HCT116 (cell line): ENCODE measurements at regions not wholly inside any gene's neighbourhood (a gene's known extent, or its start where the extent isn't known, plus 50 kb on each side); places are given as distances from the start of the nearest gene placed in this dataset.

Source experiments
- ATAC-seq: fragments of 200-7000 bp; cut with Tn5 transposase; 2 replicates; pipeline ENCODE4 v1.9.1; 2020; ENCODE audit warnings: mild to moderate bottlenecking, moderate library complexity
- BruUV-seq: library from RNA; stranded (reverse); fragments of 400-500 nt; replicated peaks from 2 replicates; lab custom pipeline; 2021; lab: Mats Ljungman, UMichigan
- CTCF ChIA-PET: fragments of 300-600 bp; sonication (Branson Sonifier 250); formaldehyde crosslinking; loops from one replicate; lab custom pipeline; 2021; ENCODE audit warnings: antibody characterized with exemption; lab: Charles Lee
- POLR2A ChIA-PET: fragments of 300-600, 350-600 bp; sonication (Branson Sonifier 250); formaldehyde crosslinking; loops from one replicate; lab custom pipeline; 2021; ENCODE audit warnings: antibody characterized with exemption; lab: Charles Lee
- RAD21 ChIA-PET, 2 experiments: fragments of 300-600 bp; sonication (Branson Sonifier 250); formaldehyde crosslinking; loops; one replicate each; lab custom pipeline; 2023; ENCODE audit warnings: low total read pairs in 2 of 2; ENCODE audit not compliant: uncharacterized antibody in 2 of 2, unreplicated experiment in 2 of 2, low non-redundant PET in 1 of 2; lab: Charles Lee
- DNase-seq: peaks from one replicate; pipeline ENCODE4 v3.0.0-alpha.2; 2010; ENCODE audit warnings: low read depth, low spot score
- H2AFZ ChIP-seq: fragments of 200-600 bp; shearing (Covaris generic), sonication (generic); 2 replicates; pipeline ENCODE4 v1.6.1; 2017; ENCODE audit warnings: low read depth, mixed run types, mixed read lengths, antibody characterized with exemption, low read length; ENCODE audit not compliant: poor library complexity, severe bottlenecking
- H3K27ac ChIP-seq: 2 replicates; pipeline ENCODE4 v1.5.1; 2012; ENCODE audit warnings: low read depth, low read length
- H3K27me3 ChIP-seq: fragments of 200-600 bp; sonication (generic); 2 replicates; pipeline ENCODE4 v1.6.1; 2016; ENCODE audit warnings: mixed run types, low read length, mixed read lengths; ENCODE audit not compliant: insufficient read depth
- H3K36me3 ChIP-seq, 2 experiments: fragments of 200-500 bp in 1 of 2; fragments of 200-600 bp in 1 of 2; sonication (Bioruptor generic) in 1 of 2; sonication (generic) in 1 of 2; 2 replicates each; pipeline versions ENCODE4 v1.5.1 to v1.6.1; 2014 to 2016; ENCODE audit warnings: low read length in 2 of 2, inconsistent platforms in 1 of 2, mixed read lengths in 1 of 2, mixed run types in 1 of 2; ENCODE audit not compliant: insufficient read depth in 2 of 2, control insufficient read depth in 1 of 2
- H3K4me1 ChIP-seq, 2 experiments: fragments of 200-600 bp in 1 of 2; sonication (generic) in 1 of 2; 2 replicates each; pipeline versions ENCODE4 v1.5.1 to v1.6.1; 2012 to 2017; ENCODE audit warnings: low read length in 2 of 2, inconsistent platforms in 1 of 2, mild to moderate bottlenecking in 1 of 2, mixed read lengths in 1 of 2, mixed run types in 1 of 2, moderate library complexity in 1 of 2; ENCODE audit not compliant: insufficient read depth in 2 of 2, control insufficient read depth in 1 of 2
- H3K4me2 ChIP-seq: fragments of 200-600 bp; sonication (generic); 2 replicates; pipeline ENCODE4 v1.6.1; 2017; ENCODE audit warnings: mixed run types, low read length, mixed read lengths
- H3K4me3 ChIP-seq, 2 experiments: fragments of 200-600 bp in 1 of 2; sonication (generic) in 1 of 2; replicated peaks in 1 of 2; 2 replicates each; pipeline ENCODE4 v1.5.1; 2011 to 2016; ENCODE audit warnings: low read length in 2 of 2, control low read depth in 1 of 2, low read depth in 1 of 2, mild to moderate bottlenecking in 1 of 2, mixed read lengths in 1 of 2, mixed run types in 1 of 2
- H3K79me2 ChIP-seq: fragments of 200-600 bp; sonication (generic); 2 replicates; pipeline ENCODE4 v1.6.1; 2017; ENCODE audit warnings: mild to moderate bottlenecking, mixed run types, low read length, moderate library complexity, mixed read lengths; ENCODE audit not compliant: insufficient read depth
- H3K9ac ChIP-seq: fragments of 200-600 bp; sonication (generic); 2 replicates; pipeline ENCODE4 v1.6.1; 2016; ENCODE audit warnings: low read length, mixed read lengths
- H3K9me2 ChIP-seq: fragments of 200-600 bp; sonication (generic), shearing (Covaris generic); 2 replicates; pipeline ENCODE4 v1.6.1; 2017; ENCODE audit warnings: mixed run types, mild to moderate bottlenecking, moderate library complexity; ENCODE audit not compliant: insufficient read depth
- H3K9me3 ChIP-seq, 2 experiments: fragments of 200-500 bp in 1 of 2; fragments of 200-600 bp in 1 of 2; sonication (Bioruptor generic) in 1 of 2; sonication (generic) in 1 of 2; 2 replicates each; pipeline ENCODE4 v1.6.1; 2014 to 2017; ENCODE audit warnings: low read length in 2 of 2, mixed read lengths in 2 of 2, inconsistent platforms in 1 of 2, low read depth in 1 of 2, mild to moderate bottlenecking in 1 of 2, mixed run types in 1 of 2, moderate library complexity in 1 of 2; ENCODE audit not compliant: control insufficient read depth in 1 of 2, insufficient read depth in 1 of 2
- H4K20me1 ChIP-seq: fragments of 200-600 bp; sonication (generic), shearing (Covaris generic); 2 replicates; pipeline ENCODE4 v1.6.1; 2017; ENCODE audit warnings: mixed run types, mild to moderate bottlenecking, moderate library complexity; ENCODE audit not compliant: insufficient read depth
- ATF3 ChIP-seq: IDR thresholded peaks from 2 replicates; pipeline ENCODE4 v1.6.1; 2012
- CBX3 ChIP-seq: IDR thresholded peaks from 2 replicates; pipeline ENCODE4 v1.6.1; 2012; ENCODE audit warnings: low read depth
- EGR1 ChIP-seq: IDR thresholded peaks from 2 replicates; pipeline ENCODE4 v1.6.1; 2012; ENCODE audit warnings: low read depth
- ELF1 ChIP-seq: IDR thresholded peaks from 2 replicates; pipeline ENCODE4 v1.6.1; 2012; ENCODE audit warnings: low read depth, borderline replicate concordance
- EZH2 ChIP-seq: fragments of 200-600 bp; sonication (generic); IDR thresholded peaks from 2 replicates; pipeline ENCODE4 v1.6.1; 2017; ENCODE audit warnings: antibody characterized with exemption, mixed run types
- EZH2phosphoT487 ChIP-seq: fragments of 200-600 bp; IDR thresholded peaks from 2 replicates; pipeline ENCODE4 v1.6.1; 2018; ENCODE audit warnings: antibody characterized with exemption, borderline replicate concordance
- FOSL1 ChIP-seq: IDR thresholded peaks from 2 replicates; pipeline ENCODE4 v1.6.1; 2012; ENCODE audit warnings: low read depth
- JUND ChIP-seq: IDR thresholded peaks from 2 replicates; pipeline ENCODE4 v1.6.1; 2012
- RAD21 ChIP-seq: IDR thresholded peaks from 2 replicates; pipeline ENCODE4 v1.6.1; 2012; ENCODE audit warnings: low read depth, mild to moderate bottlenecking
- REST ChIP-seq: IDR thresholded peaks from 2 replicates; pipeline ENCODE4 v1.6.1; 2012; ENCODE audit warnings: low read depth
- SIN3A ChIP-seq: IDR thresholded peaks from 2 replicates; pipeline ENCODE4 v1.6.1; 2012; ENCODE audit warnings: low read depth
- SP1 ChIP-seq: IDR thresholded peaks from 2 replicates; pipeline ENCODE4 v1.6.1; 2012; ENCODE audit warnings: low read depth
- SRF ChIP-seq: IDR thresholded peaks from 2 replicates; pipeline ENCODE4 v1.6.1; 2012; ENCODE audit warnings: low read depth
- YY1 ChIP-seq: IDR thresholded peaks from 2 replicates; pipeline ENCODE4 v1.6.1; 2011; ENCODE audit warnings: low read length, low read depth, moderate library complexity, mild to moderate bottlenecking; ENCODE audit not compliant: insufficient replicate concordance; ENCODE audit errors: extremely low read depth
- ZBTB33 ChIP-seq: IDR thresholded peaks from 2 replicates; pipeline ENCODE4 v1.6.1; 2011; ENCODE audit warnings: mild to moderate bottlenecking, low read length, moderate library complexity; ENCODE audit not compliant: insufficient replicate concordance; ENCODE audit errors: extremely low read depth
- ZFX ChIP-seq: fragments of 450-650 bp; IDR thresholded peaks from 2 replicates; pipeline ENCODE4 v1.6.1; 2017
- ZNF274 ChIP-seq: fragments of 200-500 bp; sonication (Bioruptor generic); IDR thresholded peaks from 2 replicates; pipeline ENCODE4 v1.6.1; 2014; ENCODE audit warnings: mild to moderate bottlenecking, low read depth, low read length, inconsistent platforms
- intact Hi-C: fragments of 100-400 bp; cut with micrococcal nuclease; formaldehyde crosslinking; loops from 2 replicates; pipeline ENCODE4 v1.10.0; 2022
- TF ChIP-seq, protein P1 (sequence below), 3 experiments: fragments of 200-600 bp in 1 of 3; sonication (generic) in 1 of 3; IDR thresholded peaks in 2 of 3; conservative IDR thresholded peaks in 1 of 3; 2 replicates each; pipeline ENCODE4 v1.5.1; 2012 to 2017; ENCODE audit warnings: low read depth in 2 of 3, low read length in 2 of 3, antibody characterized with exemption in 1 of 3, borderline replicate concordance in 1 of 3, control low read depth in 1 of 3, mild to moderate bottlenecking in 1 of 3, mixed read lengths in 1 of 3, mixed run types in 1 of 3, moderate library complexity in 1 of 3; ENCODE audit not compliant: insufficient read depth in 1 of 3

DNA sequence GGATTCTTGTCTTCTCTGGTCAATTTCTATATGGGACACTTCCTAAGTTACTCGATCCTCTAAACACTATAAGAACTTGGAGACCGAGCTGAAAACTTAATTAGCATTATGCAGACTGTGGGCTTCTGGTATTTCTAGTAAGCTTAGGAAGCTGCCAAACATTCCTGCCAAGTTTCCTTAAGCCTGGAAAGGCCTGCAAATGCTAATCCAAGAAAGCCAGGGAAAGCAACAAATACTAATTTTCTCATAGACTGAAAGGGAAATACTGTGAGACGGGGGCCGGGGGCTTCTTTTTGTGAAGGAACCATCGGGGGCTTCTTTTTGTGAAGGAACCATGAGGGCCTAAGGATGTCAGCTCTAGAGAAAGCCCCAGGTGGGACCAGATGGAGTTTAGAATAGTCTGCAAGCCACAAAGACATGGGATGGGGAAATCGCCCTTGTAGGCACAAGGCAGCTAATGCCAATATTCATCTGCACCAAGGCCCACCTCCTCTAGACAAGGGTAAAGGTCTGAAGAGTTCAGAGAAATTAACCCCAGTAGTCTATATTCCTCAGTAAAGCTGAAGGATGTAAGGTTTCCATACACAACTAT lies 332.4 kb upstream of the PRDM1 start (continued):
- no peak for TF ChIP-seq EZH2phosphoT487
- TF ChIP-seq EGR1: no peak
- no peak for TF ChIP-seq SRF
- no peak for TF ChIP-seq SP1
- no peak for TF ChIP-seq RAD21
- TF ChIP-seq EZH2: no peak

DNA sequence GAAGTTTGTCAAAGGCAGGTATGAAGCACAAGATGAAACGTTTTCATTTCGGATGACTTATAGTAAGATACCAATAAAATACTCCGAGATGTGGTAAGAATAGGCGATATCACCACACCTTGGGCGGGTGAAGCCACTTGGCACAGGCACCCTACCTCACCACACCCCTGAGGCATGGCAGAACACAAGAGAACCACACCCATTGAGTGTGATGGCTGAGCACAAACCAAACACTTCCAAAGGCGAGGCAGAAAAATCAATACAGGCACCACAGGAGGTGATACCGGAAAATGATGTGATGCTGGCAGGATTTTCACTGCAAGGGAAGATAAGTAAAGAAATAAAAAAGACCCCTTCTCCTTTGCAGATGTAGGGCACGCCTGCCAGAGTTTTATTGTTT lies 332.9 kb upstream of the PRDM1 start:
- Histone ChIP-seq H3K36me3 (no peaks in the 10 kb centered on the region), H3K9me2 (no peaks in the 10 kb centered on the region), H3K9me3 (no peaks in the 10 kb centered on the region), H2AFZ (peak overlapping the region; percentile 5), H3K4me3 (no peak overlapping the region), H3K4me2 (peak overlapping the region; percentile 40), H3K4me1 (peaks cover 11 to 32% of the 10 kb centered on the region in 2 experiments; a peak in 3 of 4 replicates), H3K27me3 (no peaks in the 10 kb centered on the region), H3K79me2 (no peaks in the 10 kb centered on the region), H3K9ac (no peak overlapping the region), H4K20me1 (no peaks in the 10 kb centered on the region), H3K27ac (no peak overlapping the region)
- no TSS peak for BruUV-seq
- POLR2A ChIA-PET: no interaction called here
- RAD21 ChIA-PET: no interaction called here
- peak; percentile 31 for DNase-seq
- CTCF ChIA-PET: no interaction called here
- intact Hi-C loops: no loop called here
- ATAC-seq: peak; percentile 73
- TF ChIP-seq ATF3 (no peak), EGR1 (no peak), RAD21 (0 out of 2 replicates have a peak, but pooled peaks have one; percentile 8), ZNF274 (no peak), SP1 (peak; percentile 59), YY1 (no peak), EZH2 (no peak), REST (no peak), FOSL1 (0 out of 2 replicates have a peak, but pooled peaks have one; percentile 12), JUND (no peak), ZBTB33 (no peak), SRF (no peak), EZH2phosphoT487 (no peak), CBX3 (peak; percentile 78), ELF1 (no peak), ZFX (no peak), SIN3A (no peak)
- TF ChIP-seq, protein P1, sequence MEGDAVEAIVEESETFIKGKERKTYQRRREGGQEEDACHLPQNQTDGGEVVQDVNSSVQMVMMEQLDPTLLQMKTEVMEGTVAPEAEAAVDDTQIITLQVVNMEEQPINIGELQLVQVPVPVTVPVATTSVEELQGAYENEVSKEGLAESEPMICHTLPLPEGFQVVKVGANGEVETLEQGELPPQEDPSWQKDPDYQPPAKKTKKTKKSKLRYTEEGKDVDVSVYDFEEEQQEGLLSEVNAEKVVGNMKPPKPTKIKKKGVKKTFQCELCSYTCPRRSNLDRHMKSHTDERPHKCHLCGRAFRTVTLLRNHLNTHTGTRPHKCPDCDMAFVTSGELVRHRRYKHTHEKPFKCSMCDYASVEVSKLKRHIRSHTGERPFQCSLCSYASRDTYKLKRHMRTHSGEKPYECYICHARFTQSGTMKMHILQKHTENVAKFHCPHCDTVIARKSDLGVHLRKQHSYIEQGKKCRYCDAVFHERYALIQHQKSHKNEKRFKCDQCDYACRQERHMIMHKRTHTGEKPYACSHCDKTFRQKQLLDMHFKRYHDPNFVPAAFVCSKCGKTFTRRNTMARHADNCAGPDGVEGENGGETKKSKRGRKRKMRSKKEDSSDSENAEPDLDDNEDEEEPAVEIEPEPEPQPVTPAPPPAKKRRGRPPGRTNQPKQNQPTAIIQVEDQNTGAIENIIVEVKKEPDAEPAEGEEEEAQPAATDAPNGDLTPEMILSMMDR (IDR thresholded peaks at IDR 0.05 in 2 of 3, conservative IDR thresholded peaks at IDR 0.05 in 1 of 3; ENCODE audit: borderline replicate concordance in 1 of 3, insufficient read depth in 1 of 3, low read depth in 2 of 3, low read length in 2 of 3): no peak
